ENCODE measurements at regions not wholly inside any gene's neighbourhood (a gene's known extent, or its start where the extent isn't known, plus 50 kb on each side); places are given as distances from the start of the nearest gene placed in this dataset.

DNA sequence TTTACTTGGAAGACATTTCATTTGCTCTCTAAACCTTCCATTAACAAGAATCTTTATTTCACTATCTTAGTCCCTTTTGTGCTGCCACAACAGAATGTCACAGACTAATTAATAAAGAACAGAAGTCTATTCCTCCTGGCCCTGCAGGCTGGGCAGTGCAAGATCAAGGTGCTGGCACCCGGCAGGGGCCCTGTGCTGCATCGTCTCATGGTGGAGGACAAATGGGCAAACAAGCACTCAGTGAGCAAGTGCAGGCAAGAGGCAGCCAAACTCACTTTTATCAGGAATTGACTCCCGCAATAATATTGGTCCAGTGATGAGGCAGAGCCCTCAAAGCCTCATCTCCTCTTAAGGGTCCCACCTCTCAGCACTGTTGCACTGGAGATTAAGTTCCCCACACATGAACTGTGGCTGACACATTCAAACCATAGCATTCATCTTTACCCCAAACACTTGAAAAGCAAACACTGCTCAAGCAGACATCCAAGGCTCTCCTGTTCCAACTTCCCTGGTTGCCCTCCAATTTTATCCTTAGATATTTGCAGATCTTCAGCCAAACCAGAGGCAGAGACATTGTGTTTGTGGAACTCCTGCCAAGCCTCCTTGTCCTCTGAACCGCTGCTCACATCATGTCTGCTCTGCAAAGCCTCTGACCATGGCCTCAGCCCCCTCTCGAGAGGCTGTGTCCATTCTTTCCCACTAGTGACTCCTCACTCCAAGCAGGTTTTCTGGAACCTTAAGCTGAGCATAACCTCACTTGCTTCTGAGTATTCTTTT lies 404.4 kb upstream of the SOX11 start:
- no peaks in the 10 kb centered on the region for H3K79me2 ChIP-seq (ENCODE audit: control insufficient read depth, insufficient read depth, low read length)
- no peak for DNase-seq (ENCODE audit: low read depth, low spot score)
- H2AFZ ChIP-seq (ENCODE audit: control insufficient read depth, low read depth, low read length) = no peak overlapping the region
- SMC1A ChIA-PET (ENCODE audit: uncharacterized antibody, unreplicated experiment) = no interaction called here
- intact Hi-C loops (cut with micrococcal nuclease; ENCODE audit: unreplicated experiment) = no loop called here
- H3K9ac ChIP-seq (ENCODE audit: control insufficient read depth, insufficient read depth, low read length) = no peak overlapping the region
- no TSS peak for BruUV-seq (replicated peaks)
- no peaks in the 10 kb centered on the region for H3K27me3 ChIP-seq (replicated peaks in 1 of 2; ENCODE audit: control insufficient read depth in 2 of 2, insufficient read depth in 2 of 2, low read length in 1 of 2)
- no peaks in the 10 kb centered on the region for H3K4me1 ChIP-seq (ENCODE audit: control insufficient read depth, insufficient read depth, low read length)
- H3K9me3 ChIP-seq (replicated peaks; ENCODE audit: control insufficient read depth, insufficient read depth, low read length) = no peaks in the 10 kb centered on the region
- RAD21 ChIA-PET (ENCODE audit: unreplicated experiment) = no interaction called here
- POLR2A ChIA-PET = no interaction called here
- no peak overlapping the region for H3K4me2 ChIP-seq (ENCODE audit: control insufficient read depth, insufficient read depth)
- H3K36me3 ChIP-seq (ENCODE audit: control insufficient read depth in 2 of 2, insufficient read depth in 2 of 2, low read length in 1 of 2) = no peaks in the 10 kb centered on the region
- WGBS (ENCODE audit: insufficient coverage, insufficient replicate concordance, low lambda C conversion rate, missing lambda C conversion rate) = 16% methylated on average over 5 of the region's 5 CpGs
- ATAC-seq = no peak
- no peak for FAIRE-seq
- H3K27ac ChIP-seq (ENCODE audit: control insufficient read depth, insufficient read depth) = no peak overlapping the region
- no peaks in the 10 kb centered on the region for H4K20me1 ChIP-seq (ENCODE audit: control insufficient read depth, insufficient read depth)
- CTCF ChIA-PET = no interaction called here
- H3K4me3 ChIP-seq = no peak overlapping the region
- in situ Hi-C loops (cut with MboI) = no loop called here
- no peak for TF ChIP-seq SIX5 (IDR thresholded peaks at IDR 0.05; ENCODE audit: low read depth, low read length, severe bottlenecking)
- no peak for TF ChIP-seq NR2C1 (IDR thresholded peaks at IDR 0.05)
- no peak for TF ChIP-seq NFIC (IDR thresholded peaks at IDR 0.05; ENCODE audit: low read depth, low read length)
- TF ChIP-seq LARP7 (IDR thresholded peaks at IDR 0.05) = no peak
- TF ChIP-seq MTA2 (IDR thresholded peaks at IDR 0.05; ENCODE audit: low read depth) = no peak
- TF ChIP-seq, protein P1, sequence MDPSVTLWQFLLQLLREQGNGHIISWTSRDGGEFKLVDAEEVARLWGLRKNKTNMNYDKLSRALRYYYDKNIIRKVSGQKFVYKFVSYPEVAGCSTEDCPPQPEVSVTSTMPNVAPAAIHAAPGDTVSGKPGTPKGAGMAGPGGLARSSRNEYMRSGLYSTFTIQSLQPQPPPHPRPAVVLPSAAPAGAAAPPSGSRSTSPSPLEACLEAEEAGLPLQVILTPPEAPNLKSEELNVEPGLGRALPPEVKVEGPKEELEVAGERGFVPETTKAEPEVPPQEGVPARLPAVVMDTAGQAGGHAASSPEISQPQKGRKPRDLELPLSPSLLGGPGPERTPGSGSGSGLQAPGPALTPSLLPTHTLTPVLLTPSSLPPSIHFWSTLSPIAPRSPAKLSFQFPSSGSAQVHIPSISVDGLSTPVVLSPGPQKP (IDR thresholded peaks at IDR 0.05; ENCODE audit: low read depth, low read length) = no peak
- TF ChIP-seq, protein P2, sequence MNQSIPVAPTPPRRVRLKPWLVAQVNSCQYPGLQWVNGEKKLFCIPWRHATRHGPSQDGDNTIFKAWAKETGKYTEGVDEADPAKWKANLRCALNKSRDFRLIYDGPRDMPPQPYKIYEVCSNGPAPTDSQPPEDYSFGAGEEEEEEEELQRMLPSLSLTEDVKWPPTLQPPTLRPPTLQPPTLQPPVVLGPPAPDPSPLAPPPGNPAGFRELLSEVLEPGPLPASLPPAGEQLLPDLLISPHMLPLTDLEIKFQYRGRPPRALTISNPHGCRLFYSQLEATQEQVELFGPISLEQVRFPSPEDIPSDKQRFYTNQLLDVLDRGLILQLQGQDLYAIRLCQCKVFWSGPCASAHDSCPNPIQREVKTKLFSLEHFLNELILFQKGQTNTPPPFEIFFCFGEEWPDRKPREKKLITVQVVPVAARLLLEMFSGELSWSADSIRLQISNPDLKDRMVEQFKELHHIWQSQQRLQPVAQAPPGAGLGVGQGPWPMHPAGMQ (IDR thresholded peaks at IDR 0.05; ENCODE audit: borderline replicate concordance) = no peak
- TF ChIP-seq MXI1 (IDR thresholded peaks at IDR 0.05; ENCODE audit: low read depth, low read length) = no peak
- no peak for TF ChIP-seq RUNX3 (IDR thresholded peaks at IDR 0.05; ENCODE audit: low read length)
- no peak for TF ChIP-seq ZNF24 (IDR thresholded peaks at IDR 0.05)
- TF ChIP-seq MEF2B (IDR thresholded peaks at IDR 0.05; ENCODE audit: partially characterized antibody, poor library complexity, severe bottlenecking) = no peak
- no peak for TF ChIP-seq HCFC1 (IDR thresholded peaks at IDR 0.05; ENCODE audit: low read length)
- TF ChIP-seq, protein P3, sequence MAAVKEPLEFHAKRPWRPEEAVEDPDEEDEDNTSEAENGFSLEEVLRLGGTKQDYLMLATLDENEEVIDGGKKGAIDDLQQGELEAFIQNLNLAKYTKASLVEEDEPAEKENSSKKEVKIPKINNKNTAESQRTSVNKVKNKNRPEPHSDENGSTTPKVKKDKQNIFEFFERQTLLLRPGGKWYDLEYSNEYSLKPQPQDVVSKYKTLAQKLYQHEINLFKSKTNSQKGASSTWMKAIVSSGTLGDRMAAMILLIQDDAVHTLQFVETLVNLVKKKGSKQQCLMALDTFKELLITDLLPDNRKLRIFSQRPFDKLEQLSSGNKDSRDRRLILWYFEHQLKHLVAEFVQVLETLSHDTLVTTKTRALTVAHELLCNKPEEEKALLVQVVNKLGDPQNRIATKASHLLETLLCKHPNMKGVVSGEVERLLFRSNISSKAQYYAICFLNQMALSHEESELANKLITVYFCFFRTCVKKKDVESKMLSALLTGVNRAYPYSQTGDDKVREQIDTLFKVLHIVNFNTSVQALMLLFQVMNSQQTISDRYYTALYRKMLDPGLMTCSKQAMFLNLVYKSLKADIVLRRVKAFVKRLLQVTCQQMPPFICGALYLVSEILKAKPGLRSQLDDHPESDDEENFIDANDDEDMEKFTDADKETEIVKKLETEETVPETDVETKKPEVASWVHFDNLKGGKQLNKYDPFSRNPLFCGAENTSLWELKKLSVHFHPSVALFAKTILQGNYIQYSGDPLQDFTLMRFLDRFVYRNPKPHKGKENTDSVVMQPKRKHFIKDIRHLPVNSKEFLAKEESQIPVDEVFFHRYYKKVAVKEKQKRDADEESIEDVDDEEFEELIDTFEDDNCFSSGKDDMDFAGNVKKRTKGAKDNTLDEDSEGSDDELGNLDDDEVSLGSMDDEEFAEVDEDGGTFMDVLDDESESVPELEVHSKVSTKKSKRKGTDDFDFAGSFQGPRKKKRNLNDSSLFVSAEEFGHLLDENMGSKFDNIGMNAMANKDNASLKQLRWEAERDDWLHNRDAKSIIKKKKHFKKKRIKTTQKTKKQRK (IDR thresholded peaks at IDR 0.05; ENCODE audit: low read depth, low read length) = no peak
- no peak for TF ChIP-seq BHLHE40 (IDR thresholded peaks at IDR 0.05; ENCODE audit: borderline replicate concordance in 1 of 2, low read depth in 2 of 2, low read length in 1 of 2)
- no peak for TF ChIP-seq NFXL1 (IDR thresholded peaks at IDR 0.05; ENCODE audit: borderline replicate concordance)
- TF ChIP-seq, protein P4, sequence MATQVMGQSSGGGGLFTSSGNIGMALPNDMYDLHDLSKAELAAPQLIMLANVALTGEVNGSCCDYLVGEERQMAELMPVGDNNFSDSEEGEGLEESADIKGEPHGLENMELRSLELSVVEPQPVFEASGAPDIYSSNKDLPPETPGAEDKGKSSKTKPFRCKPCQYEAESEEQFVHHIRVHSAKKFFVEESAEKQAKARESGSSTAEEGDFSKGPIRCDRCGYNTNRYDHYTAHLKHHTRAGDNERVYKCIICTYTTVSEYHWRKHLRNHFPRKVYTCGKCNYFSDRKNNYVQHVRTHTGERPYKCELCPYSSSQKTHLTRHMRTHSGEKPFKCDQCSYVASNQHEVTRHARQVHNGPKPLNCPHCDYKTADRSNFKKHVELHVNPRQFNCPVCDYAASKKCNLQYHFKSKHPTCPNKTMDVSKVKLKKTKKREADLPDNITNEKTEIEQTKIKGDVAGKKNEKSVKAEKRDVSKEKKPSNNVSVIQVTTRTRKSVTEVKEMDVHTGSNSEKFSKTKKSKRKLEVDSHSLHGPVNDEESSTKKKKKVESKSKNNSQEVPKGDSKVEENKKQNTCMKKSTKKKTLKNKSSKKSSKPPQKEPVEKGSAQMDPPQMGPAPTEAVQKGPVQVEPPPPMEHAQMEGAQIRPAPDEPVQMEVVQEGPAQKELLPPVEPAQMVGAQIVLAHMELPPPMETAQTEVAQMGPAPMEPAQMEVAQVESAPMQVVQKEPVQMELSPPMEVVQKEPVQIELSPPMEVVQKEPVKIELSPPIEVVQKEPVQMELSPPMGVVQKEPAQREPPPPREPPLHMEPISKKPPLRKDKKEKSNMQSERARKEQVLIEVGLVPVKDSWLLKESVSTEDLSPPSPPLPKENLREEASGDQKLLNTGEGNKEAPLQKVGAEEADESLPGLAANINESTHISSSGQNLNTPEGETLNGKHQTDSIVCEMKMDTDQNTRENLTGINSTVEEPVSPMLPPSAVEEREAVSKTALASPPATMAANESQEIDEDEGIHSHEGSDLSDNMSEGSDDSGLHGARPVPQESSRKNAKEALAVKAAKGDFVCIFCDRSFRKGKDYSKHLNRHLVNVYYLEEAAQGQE (IDR thresholded peaks at IDR 0.05; ENCODE audit: low read depth, low read length) = no peak

All from GM12878 (cell line).